ENCODE measurements at regions not wholly inside any gene's neighbourhood (a gene's known extent, or its start where the extent isn't known, plus 50 kb on each side); places are given as distances from the start of the nearest gene placed in this dataset.

- TF ChIP-seq, protein P1, sequence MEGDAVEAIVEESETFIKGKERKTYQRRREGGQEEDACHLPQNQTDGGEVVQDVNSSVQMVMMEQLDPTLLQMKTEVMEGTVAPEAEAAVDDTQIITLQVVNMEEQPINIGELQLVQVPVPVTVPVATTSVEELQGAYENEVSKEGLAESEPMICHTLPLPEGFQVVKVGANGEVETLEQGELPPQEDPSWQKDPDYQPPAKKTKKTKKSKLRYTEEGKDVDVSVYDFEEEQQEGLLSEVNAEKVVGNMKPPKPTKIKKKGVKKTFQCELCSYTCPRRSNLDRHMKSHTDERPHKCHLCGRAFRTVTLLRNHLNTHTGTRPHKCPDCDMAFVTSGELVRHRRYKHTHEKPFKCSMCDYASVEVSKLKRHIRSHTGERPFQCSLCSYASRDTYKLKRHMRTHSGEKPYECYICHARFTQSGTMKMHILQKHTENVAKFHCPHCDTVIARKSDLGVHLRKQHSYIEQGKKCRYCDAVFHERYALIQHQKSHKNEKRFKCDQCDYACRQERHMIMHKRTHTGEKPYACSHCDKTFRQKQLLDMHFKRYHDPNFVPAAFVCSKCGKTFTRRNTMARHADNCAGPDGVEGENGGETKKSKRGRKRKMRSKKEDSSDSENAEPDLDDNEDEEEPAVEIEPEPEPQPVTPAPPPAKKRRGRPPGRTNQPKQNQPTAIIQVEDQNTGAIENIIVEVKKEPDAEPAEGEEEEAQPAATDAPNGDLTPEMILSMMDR (conservative IDR thresholded peaks at IDR 0.05; ENCODE audit: low read depth in 2 of 2) = no peak
- no peak for TF ChIP-seq JUNB (IDR thresholded peaks at IDR 0.05; ENCODE audit: unreplicated experiment)
- no peak for TF ChIP-seq EZH2 (IDR thresholded peaks at IDR 0.05; ENCODE audit: low read depth, unreplicated experiment)
- no peak for TF ChIP-seq POLR2AphosphoS5 (IDR thresholded peaks at IDR 0.05; ENCODE audit: low read depth)
Measured at GRCh38 chr20:11654766-11655165, 262.9 kb upstream of the BTBD3 start.

Data from GM23338 (cell line).